ENCODE measurements at regions not wholly inside any gene's neighbourhood (a gene's known extent, or its start where the extent isn't known, plus 50 kb on each side); places are given as distances from the start of the nearest gene placed in this dataset.

- no peak overlapping the region for H3K9ac ChIP-seq
- H3K4me3 ChIP-seq, result no peak overlapping the region
- peak overlapping the region; percentile 23 for H2AFZ ChIP-seq (replicated peaks)
- Mint-ChIP-seq H3K36me3 (peaks cover 4% of the 10 kb centered on the region), H3K4me3 (no peak overlapping the region), H3K9me3 (peaks cover 28% of the 10 kb centered on the region), H3K4me1 (peaks cover 21% of the 10 kb centered on the region), H3K27ac (peak overlapping the region; percentile 29), H3K27me3 (ENCODE audit: insufficient read depth, low read depth) (peaks cover 9% of the 10 kb centered on the region)
- no peaks in the 10 kb centered on the region for H4K20me1 ChIP-seq (ENCODE audit: low read depth)
- H3K9me3 ChIP-seq (ENCODE audit: low read depth), result no peaks in the 10 kb centered on the region
- peak overlapping the region; percentile 3 for H3K27ac ChIP-seq
- H3K4me1 ChIP-seq, result peaks cover 32% of the 10 kb centered on the region
- no peaks in the 10 kb centered on the region for H3K79me2 ChIP-seq (ENCODE audit: low read depth)
- no peaks in the 10 kb centered on the region for H3F3A ChIP-seq (ENCODE audit: low read depth)
- H3K27me3 ChIP-seq, result no peaks in the 10 kb centered on the region
- TF ChIP-seq EZH2 (IDR thresholded peaks at IDR 0.05) (no peak), EZH2phosphoT487 (IDR thresholded peaks at IDR 0.05) (no peak), CTCF (IDR thresholded peaks at IDR 0.05) (no peak)
- no peak for DNase-seq (ENCODE audit: low spot score)
- H3K4me2 ChIP-seq, result peak overlapping the region; percentile 14
- peaks cover 2% of the 10 kb centered on the region for H3K36me3 ChIP-seq
Measured at GRCh38 chr18:27723168-27723567, 453.8 kb downstream of the CDH2 start.

GRCh38 chr18:27719680-27720079 lies 457.2 kb downstream of the CDH2 start:
- H3K36me3 Mint-ChIP-seq, result peaks cover 3% of the 10 kb centered on the region
- no peak for DNase-seq (ENCODE audit: low spot score)
- Histone ChIP-seq H3K36me3 (no peaks in the 10 kb centered on the region), H3K9me3 (ENCODE audit: low read depth) (no peaks in the 10 kb centered on the region), H3K9ac (no peak overlapping the region), H3K4me1 (peaks cover 47% of the 10 kb centered on the region), H4K20me1 (ENCODE audit: low read depth) (no peaks in the 10 kb centered on the region), H3K4me2 (no peak overlapping the region), H2AFZ (replicated peaks) (peak overlapping the region; percentile 82), H3F3A (ENCODE audit: low read depth) (peaks cover 6% of the 10 kb centered on the region), H3K4me3 (no peak overlapping the region), H3K79me2 (ENCODE audit: low read depth) (no peaks in the 10 kb centered on the region), H3K27me3 (no peaks in the 10 kb centered on the region), H3K27ac (no peak overlapping the region)
- H3K9me3 Mint-ChIP-seq, result peaks cover 23% of the 10 kb centered on the region
- no peak overlapping the region for H3K4me3 Mint-ChIP-seq
- no peaks in the 10 kb centered on the region for H3K27me3 Mint-ChIP-seq (ENCODE audit: insufficient read depth, low read depth)
- peaks cover 34% of the 10 kb centered on the region for H3K4me1 Mint-ChIP-seq
- TF ChIP-seq EZH2phosphoT487 (IDR thresholded peaks at IDR 0.05) (no peak), EZH2 (IDR thresholded peaks at IDR 0.05) (no peak), CTCF (IDR thresholded peaks at IDR 0.05) (no peak)
- no peak overlapping the region for H3K27ac Mint-ChIP-seq

GRCh38 chr18:27717816-27718215 lies 459.1 kb downstream of the CDH2 start:
- H3K27ac ChIP-seq, result no peak overlapping the region
- H3K4me1 ChIP-seq, result peaks cover 49% of the 10 kb centered on the region
- no peak overlapping the region for H2AFZ ChIP-seq (replicated peaks)
- Mint-ChIP-seq H3K4me3 (no peak overlapping the region), H3K4me1 (peaks cover 41% of the 10 kb centered on the region), H3K9me3 (peaks cover 23% of the 10 kb centered on the region), H3K27me3 (ENCODE audit: insufficient read depth, low read depth) (no peaks in the 10 kb centered on the region), H3K27ac (no peak overlapping the region), H3K36me3 (peaks cover 3% of the 10 kb centered on the region)
- no peaks in the 10 kb centered on the region for H3K27me3 ChIP-seq
- H4K20me1 ChIP-seq (ENCODE audit: low read depth), result no peaks in the 10 kb centered on the region
- H3K9me3 ChIP-seq (ENCODE audit: low read depth), result no peaks in the 10 kb centered on the region
- H3K79me2 ChIP-seq (ENCODE audit: low read depth), result no peaks in the 10 kb centered on the region
- H3F3A ChIP-seq (ENCODE audit: low read depth), result peaks cover 24% of the 10 kb centered on the region
- no peak for DNase-seq (ENCODE audit: low spot score)
- H3K9ac ChIP-seq, result no peak overlapping the region
- H3K36me3 ChIP-seq, result no peaks in the 10 kb centered on the region
- no peak for TF ChIP-seq EZH2phosphoT487 (IDR thresholded peaks at IDR 0.05)
- no peak for TF ChIP-seq CTCF (IDR thresholded peaks at IDR 0.05)
- TF ChIP-seq EZH2 (IDR thresholded peaks at IDR 0.05), result no peak
- H3K4me2 ChIP-seq, result no peak overlapping the region
- no peak overlapping the region for H3K4me3 ChIP-seq
